Testis (tissue), 2 donors: ENCODE measurements at regions not wholly inside any gene's neighbourhood (a gene's known extent, or its start where the extent isn't known, plus 50 kb on each side); places are given as distances from the start of the nearest gene placed in this dataset.
A peak's percentile ranks its signal among the peaks of the same experiment; 100 is the strongest.
"Not testable (repeated sequence)": the region's sequence is repeated elsewhere in the genome, so short reads cannot be mapped to it uniquely, and the experiment has no call there.

Experiments used
- DNase-seq: peaks from one replicate; pipeline ENCODE4 v3.0.0-alpha.2; 2019
- H3K27ac ChIP-seq, 2 donors: fragments of 200-600 bp; sonication (generic); one replicate each; pipeline ENCODE4 v1.5.1; 2019
- H3K27me3 ChIP-seq: fragments of 200-600 bp; sonication (generic); one replicate; pipeline ENCODE4 v1.5.1; 2019
- H3K36me3 ChIP-seq: fragments of 200-600 bp; sonication (generic); one replicate; pipeline ENCODE4 v1.5.1; 2017; ENCODE audit warnings: low read depth; ENCODE audit errors: missing control alignments
- H3K4me1 ChIP-seq: fragments of 200-600 bp; sonication (generic); one replicate; pipeline ENCODE4 v1.5.1; 2019
- H3K4me3 ChIP-seq, 2 donors: fragments of 200-600 bp; sonication (generic); one replicate each; pipeline ENCODE4 v1.5.1; 2017 to 2019
- H3K9me3 ChIP-seq: fragments of 200-600 bp; sonication (generic); one replicate; pipeline ENCODE4 v1.5.1; 2017
- POLR2A ChIP-seq: fragments of 450-650 bp; IDR thresholded peaks from one replicate; pipeline ENCODE4 v1.6.1; 2017; ENCODE audit warnings: antibody characterized with exemption, mild to moderate bottlenecking, moderate library complexity
- WGBS, 2 donors: methylation state at CpG; one replicate each; pipeline ENCODE4 v1.1.5; 2018; 5-methylcytosine and 5-hydroxymethylcytosine counted together
- intact Hi-C: fragments of 100-400 bp; cut with DNase I; formaldehyde crosslinking; loops from one replicate; pipeline ENCODE4 v1.15.1; 2023; ENCODE audit warnings: low total_unique reads
- TF ChIP-seq, protein P1 (sequence below), 3 experiments: fragments of 450-650 bp in 2 of 3; fragments of 200-600 bp in 1 of 3; sonication (generic) in 1 of 3; IDR thresholded peaks; one replicate each; pipeline ENCODE4 v1.5.1; 2016 to 2019; ENCODE audit warnings: antibody characterized with exemption in 3 of 3, mild to moderate bottlenecking in 2 of 3, moderate library complexity in 1 of 3

- no peak for DNase-seq
- Histone ChIP-seq H3K27me3 (no peaks in the 10 kb centered on the region), H3K27ac (no peak overlapping the region), H3K36me3 (no peaks in the 10 kb centered on the region), H3K4me3 (no peak overlapping the region), H3K4me1 (no peaks in the 10 kb centered on the region), H3K9me3 (no peaks in the 10 kb centered on the region)
- intact Hi-C loops = no loop called here
- WGBS, 2 donors = 73 to 77% methylated on average over 5 of the region's 5 CpGs
- no peak for TF ChIP-seq POLR2A
- TF ChIP-seq, protein P1, sequence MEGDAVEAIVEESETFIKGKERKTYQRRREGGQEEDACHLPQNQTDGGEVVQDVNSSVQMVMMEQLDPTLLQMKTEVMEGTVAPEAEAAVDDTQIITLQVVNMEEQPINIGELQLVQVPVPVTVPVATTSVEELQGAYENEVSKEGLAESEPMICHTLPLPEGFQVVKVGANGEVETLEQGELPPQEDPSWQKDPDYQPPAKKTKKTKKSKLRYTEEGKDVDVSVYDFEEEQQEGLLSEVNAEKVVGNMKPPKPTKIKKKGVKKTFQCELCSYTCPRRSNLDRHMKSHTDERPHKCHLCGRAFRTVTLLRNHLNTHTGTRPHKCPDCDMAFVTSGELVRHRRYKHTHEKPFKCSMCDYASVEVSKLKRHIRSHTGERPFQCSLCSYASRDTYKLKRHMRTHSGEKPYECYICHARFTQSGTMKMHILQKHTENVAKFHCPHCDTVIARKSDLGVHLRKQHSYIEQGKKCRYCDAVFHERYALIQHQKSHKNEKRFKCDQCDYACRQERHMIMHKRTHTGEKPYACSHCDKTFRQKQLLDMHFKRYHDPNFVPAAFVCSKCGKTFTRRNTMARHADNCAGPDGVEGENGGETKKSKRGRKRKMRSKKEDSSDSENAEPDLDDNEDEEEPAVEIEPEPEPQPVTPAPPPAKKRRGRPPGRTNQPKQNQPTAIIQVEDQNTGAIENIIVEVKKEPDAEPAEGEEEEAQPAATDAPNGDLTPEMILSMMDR (IDR thresholded peaks at IDR 0.05) = no peak
Measured at GRCh38 chr1:208475951-208476845, 232.0 kb upstream of the PLXNA2 start.

DNA sequence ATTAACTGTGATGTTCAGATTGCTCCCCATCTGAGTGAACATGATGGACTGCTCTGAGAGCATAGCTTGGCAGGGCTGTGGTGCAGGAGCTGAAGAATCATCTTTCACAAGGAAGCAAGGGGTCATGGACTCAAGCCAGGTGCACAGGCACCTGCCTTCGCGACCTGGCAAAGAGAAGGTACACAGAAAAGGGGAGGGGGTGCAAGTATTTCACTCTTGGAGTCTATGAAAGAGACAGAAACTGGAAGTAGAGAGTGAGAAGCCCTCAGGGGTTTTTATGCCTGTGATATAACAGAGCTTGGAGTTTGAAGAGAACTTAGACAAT is 232.6 kb upstream of the PLXNA2 start:
- Histone ChIP-seq H3K27ac (no peak overlapping the region), H3K4me3 (no peak overlapping the region), H3K9me3 (no peaks in the 10 kb centered on the region), H3K27me3 (no peaks in the 10 kb centered on the region), H3K36me3 (no peaks in the 10 kb centered on the region), H3K4me1 (no peaks in the 10 kb centered on the region)
- no peak for DNase-seq
- TF ChIP-seq POLR2A = no peak
- TF ChIP-seq, protein P1 (IDR thresholded peaks at IDR 0.05) = no peak
- intact Hi-C loops = no loop called here
- 51 to 54% methylated on average over 2 of the region's 2 CpGs for WGBS, 2 donors

- Histone ChIP-seq H3K27me3 (no peaks in the 10 kb centered on the region), H3K36me3 (no peaks in the 10 kb centered on the region), H3K4me3 (no peak overlapping the region), H3K27ac (no peak overlapping the region), H3K9me3 (no peaks in the 10 kb centered on the region), H3K4me1 (no peaks in the 10 kb centered on the region)
- DNase-seq = no peak
- intact Hi-C loops = no loop called here
- WGBS, 2 donors = 66 to 69% methylated on average over 7 of the region's 7 CpGs
- TF ChIP-seq, protein P1 (IDR thresholded peaks at IDR 0.05) = no peak
- TF ChIP-seq POLR2A = no peak
Measured at GRCh38 chr1:208479435-208479834, 235.3 kb upstream of the PLXNA2 start.

- no peaks in the 10 kb centered on the region for H3K4me1 ChIP-seq
- H3K9me3 ChIP-seq = no peaks in the 10 kb centered on the region
- DNase-seq = no peak
- no peak overlapping the region for H3K27ac ChIP-seq
- TF ChIP-seq POLR2A = no peak
- TF ChIP-seq, protein P1 (IDR thresholded peaks at IDR 0.05) = no peak
- H3K36me3 ChIP-seq = no peaks in the 10 kb centered on the region
- WGBS, 2 donors = 56 to 61% methylated on average over 3 of the region's 3 CpGs
- no peaks in the 10 kb centered on the region for H3K27me3 ChIP-seq
- H3K4me3 ChIP-seq = no peak overlapping the region
- intact Hi-C loops = no loop called here
Measured at GRCh38 chr1:208485512-208485911, 241.3 kb upstream of the PLXNA2 start.

- TF ChIP-seq POLR2A = no peak
- TF ChIP-seq, protein P1 (IDR thresholded peaks at IDR 0.05) = no peak
- intact Hi-C loops = no loop called here
- H3K36me3 ChIP-seq = no peaks in the 10 kb centered on the region
- no peak overlapping the region for H3K4me3 ChIP-seq
- H3K27me3 ChIP-seq = no peaks in the 10 kb centered on the region
- H3K27ac ChIP-seq = no peak overlapping the region
- H3K9me3 ChIP-seq = no peaks in the 10 kb centered on the region
- DNase-seq = no peak
- no peaks in the 10 kb centered on the region for H3K4me1 ChIP-seq
Measured at GRCh38 chr1:208486677-208487076, 242.5 kb upstream of the PLXNA2 start.

GRCh38 chr1:208488432-208488831 is 244.2 kb upstream of the PLXNA2 start:
- DNase-seq, intact Hi-C loops: not testable (repeated sequence)
- WGBS, 2 donors = 60 to 84% methylated on average over 2 to 32 of the region's 36 CpGs

More at GRCh38 chr1:208488432-208488831, 244.2 kb upstream of the PLXNA2 start:
- not testable (repeated sequence) for H3K27me3 ChIP-seq, H3K27ac ChIP-seq, H3K4me1 ChIP-seq, H3K36me3 ChIP-seq, H3K9me3 ChIP-seq
- peak overlapping the region in 1 of 2 donors; percentile 26 for H3K4me3 ChIP-seq
